ENCODE measurements at regions not wholly inside any gene's neighbourhood (a gene's known extent, or its start where the extent isn't known, plus 50 kb on each side); places are given as distances from the start of the nearest gene placed in this dataset.

DNA sequence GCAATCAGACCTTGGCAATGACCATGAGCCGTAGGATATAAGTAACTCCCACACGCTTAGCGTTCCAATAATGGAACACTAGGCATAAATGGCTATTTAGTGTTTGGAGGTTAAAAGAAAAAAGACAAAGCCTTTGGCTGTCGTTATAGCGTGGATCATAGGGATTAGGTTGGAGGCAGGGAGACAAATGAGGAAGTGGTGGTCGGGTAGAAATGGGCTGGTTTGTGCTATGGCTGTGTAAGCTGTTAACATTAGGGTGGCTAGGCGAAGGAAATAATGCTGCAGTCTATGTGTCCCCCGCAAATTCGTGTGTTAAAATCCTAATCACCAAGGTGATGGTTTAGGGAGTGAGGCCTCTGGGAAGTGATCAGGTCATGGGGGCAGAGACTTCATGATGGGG, 120.4 kb upstream of the IRX6 start:
- Mint-ChIP-seq H3K27ac (no peak overlapping the region), H3K9me3 (peaks cover 5% of the 10 kb centered on the region), H3K27me3 (peaks cover 4% of the 10 kb centered on the region), H3K4me1 (ENCODE audit: low read depth) (no peaks in the 10 kb centered on the region), H3K4me3 (no peak overlapping the region), H3K36me3 (ENCODE audit: low read depth) (no peaks in the 10 kb centered on the region)

GRCh38 chr16:55204069-55204468, 119.9 kb upstream of the IRX6 start:
- H3K27ac Mint-ChIP-seq: no peak overlapping the region

DNA sequence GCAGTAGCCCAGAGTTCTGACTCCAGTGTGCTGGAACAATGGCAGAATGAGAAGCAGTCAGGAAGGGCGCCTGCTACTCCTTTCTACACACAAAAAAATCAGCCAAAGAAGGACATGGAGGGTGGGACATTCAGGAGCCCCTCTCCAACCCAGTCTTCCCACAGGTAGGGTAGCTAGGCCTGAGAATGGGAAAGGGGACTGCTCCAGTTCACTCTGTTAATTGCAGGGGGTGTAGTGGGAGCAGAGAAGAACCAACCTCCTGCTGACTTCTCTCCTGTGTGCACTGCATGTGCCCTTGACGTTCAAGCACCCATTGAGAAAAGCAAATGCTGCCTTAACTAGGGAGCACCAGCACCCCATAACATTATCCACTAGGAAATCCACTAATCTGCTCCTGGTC, 119.1 kb upstream of the IRX6 start:
- no peak overlapping the region for H3K27ac Mint-ChIP-seq
- no peaks in the 10 kb centered on the region for H3K36me3 Mint-ChIP-seq (ENCODE audit: low read depth)
- no peaks in the 10 kb centered on the region for H3K9me3 Mint-ChIP-seq
- H3K27me3 Mint-ChIP-seq: peaks cover 4% of the 10 kb centered on the region
- H3K4me1 Mint-ChIP-seq (ENCODE audit: low read depth): no peaks in the 10 kb centered on the region
- no peak overlapping the region for H3K4me3 Mint-ChIP-seq

More at GRCh38 chr16:55204069-55204468, 119.9 kb upstream of the IRX6 start:
- H3K4me1 Mint-ChIP-seq (ENCODE audit: low read depth): no peaks in the 10 kb centered on the region
- no peak overlapping the region for H3K4me3 Mint-ChIP-seq
- peaks cover 4% of the 10 kb centered on the region for H3K27me3 Mint-ChIP-seq
- H3K36me3 Mint-ChIP-seq (ENCODE audit: low read depth): no peaks in the 10 kb centered on the region
- H3K9me3 Mint-ChIP-seq: peaks cover under 1% of the 10 kb centered on the region

DNA sequence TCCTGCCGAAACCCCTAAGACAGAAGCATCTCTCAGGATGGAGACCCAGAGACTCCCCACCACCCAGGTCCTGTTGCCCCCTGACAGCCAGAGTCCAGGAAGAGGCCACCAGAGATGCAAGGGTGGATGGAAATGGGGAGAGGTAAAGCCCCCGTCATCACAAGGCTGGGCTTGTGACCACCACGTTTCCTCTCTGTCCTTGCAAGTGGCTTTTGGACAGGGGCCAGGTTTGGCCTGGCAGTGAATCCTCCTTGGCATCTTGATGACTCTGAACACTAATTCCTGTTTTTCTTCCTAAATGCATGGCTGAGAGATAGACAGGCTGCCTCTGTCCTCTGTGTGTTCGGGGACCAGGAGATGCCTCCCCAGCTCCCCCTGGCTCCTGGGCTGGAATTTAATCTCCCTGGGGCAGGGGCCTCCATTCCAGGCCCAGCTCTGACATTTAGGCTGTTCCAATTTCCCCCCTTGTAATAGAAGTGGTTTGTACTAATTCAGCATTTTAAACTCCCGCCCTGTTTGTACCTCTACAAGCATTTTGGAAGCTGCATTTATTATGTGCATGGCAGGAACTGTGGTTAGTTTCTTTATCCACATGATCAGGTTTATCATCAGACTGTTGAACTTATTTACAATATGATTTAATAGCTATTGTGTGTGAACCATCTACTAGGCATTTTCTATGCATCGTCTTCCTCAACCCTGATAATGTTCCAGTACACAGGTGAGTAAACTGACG, 116.1 kb upstream of the IRX6 start:
- Mint-ChIP-seq H3K4me3 (no peak overlapping the region), H3K4me1 (ENCODE audit: low read depth) (no peaks in the 10 kb centered on the region), H3K27ac (no peak overlapping the region), H3K27me3 (peaks cover 4% of the 10 kb centered on the region), H3K36me3 (ENCODE audit: low read depth) (no peaks in the 10 kb centered on the region), H3K9me3 (no peaks in the 10 kb centered on the region)

DNA sequence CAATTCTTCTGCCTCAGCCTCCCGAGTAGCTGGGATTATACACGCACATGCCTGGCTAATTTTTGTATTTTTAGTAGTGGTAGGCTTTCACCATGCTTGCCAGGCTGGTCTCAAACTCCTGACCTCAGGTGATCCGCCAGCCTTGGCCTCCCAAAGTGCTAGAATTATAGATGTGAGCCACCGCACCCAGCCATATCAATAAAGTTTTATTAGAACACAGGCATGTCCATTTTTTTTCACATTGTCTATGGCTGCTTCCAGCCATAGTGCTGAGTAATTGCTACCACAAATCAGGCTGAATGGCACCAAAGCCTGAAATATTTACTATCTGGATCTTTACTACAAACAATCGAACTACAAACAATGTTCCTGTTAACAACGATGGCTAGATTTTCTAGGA, 114.4 kb upstream of the IRX6 start:
- H3K9me3 Mint-ChIP-seq: no peaks in the 10 kb centered on the region
- peaks cover 5% of the 10 kb centered on the region for H3K27me3 Mint-ChIP-seq
- H3K27ac Mint-ChIP-seq: no peak overlapping the region
- no peaks in the 10 kb centered on the region for H3K4me1 Mint-ChIP-seq (ENCODE audit: low read depth)
- no peak overlapping the region for H3K4me3 Mint-ChIP-seq
- no peaks in the 10 kb centered on the region for H3K36me3 Mint-ChIP-seq (ENCODE audit: low read depth)

GRCh38 chr16:55212791-55213190, 111.2 kb upstream of the IRX6 start:
- no peaks in the 10 kb centered on the region for H3K9me3 Mint-ChIP-seq
- no peaks in the 10 kb centered on the region for H3K36me3 Mint-ChIP-seq (ENCODE audit: low read depth)
- H3K27me3 Mint-ChIP-seq: peaks cover 10% of the 10 kb centered on the region
- H3K4me3 Mint-ChIP-seq: no peak overlapping the region
- no peaks in the 10 kb centered on the region for H3K4me1 Mint-ChIP-seq (ENCODE audit: low read depth)
- H3K27ac Mint-ChIP-seq: no peak overlapping the region

- Mint-ChIP-seq H3K9me3 (no peaks in the 10 kb centered on the region), H3K27ac (no peak overlapping the region), H3K4me1 (ENCODE audit: low read depth) (no peaks in the 10 kb centered on the region)
Observed at GRCh38 chr16:55214412-55214811, 109.6 kb upstream of the IRX6 start.

DNA sequence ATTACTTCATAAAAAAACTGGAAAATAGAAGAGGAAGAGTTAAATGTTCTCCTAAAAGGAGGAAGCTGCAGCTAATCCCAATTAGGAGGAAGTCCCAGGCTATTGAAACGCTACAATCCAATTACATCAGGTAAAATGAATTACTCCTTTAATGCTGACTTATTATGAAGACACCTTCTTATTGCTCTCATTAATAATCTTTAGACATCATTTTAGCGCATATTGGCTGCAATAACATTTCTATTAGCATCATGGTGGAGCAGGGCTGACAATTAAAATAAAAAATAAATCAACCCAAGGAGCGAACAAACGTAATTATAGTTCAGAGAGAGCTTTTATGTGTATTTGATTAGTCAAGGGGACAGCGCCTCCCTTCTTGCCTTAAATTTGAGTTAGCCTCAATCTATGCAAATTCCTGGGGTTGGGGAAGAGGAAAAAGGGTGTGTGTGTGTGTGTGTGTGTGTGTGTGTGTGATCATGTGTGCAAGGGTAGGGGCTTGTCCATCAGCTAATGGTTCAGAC, 109.0 kb upstream of the IRX6 start:
- H3K27me3 Mint-ChIP-seq: peaks cover 10% of the 10 kb centered on the region
- no peak overlapping the region for H3K27ac Mint-ChIP-seq
- no peak overlapping the region for H3K4me3 Mint-ChIP-seq
- H3K36me3 Mint-ChIP-seq (ENCODE audit: low read depth): no peaks in the 10 kb centered on the region
- H3K9me3 Mint-ChIP-seq: no peaks in the 10 kb centered on the region
- no peaks in the 10 kb centered on the region for H3K4me1 Mint-ChIP-seq (ENCODE audit: low read depth)

More at GRCh38 chr16:55214412-55214811, 109.6 kb upstream of the IRX6 start:
- peaks cover 10% of the 10 kb centered on the region for H3K27me3 Mint-ChIP-seq
- no peak overlapping the region for H3K4me3 Mint-ChIP-seq
- no peaks in the 10 kb centered on the region for H3K36me3 Mint-ChIP-seq (ENCODE audit: low read depth)

DNA sequence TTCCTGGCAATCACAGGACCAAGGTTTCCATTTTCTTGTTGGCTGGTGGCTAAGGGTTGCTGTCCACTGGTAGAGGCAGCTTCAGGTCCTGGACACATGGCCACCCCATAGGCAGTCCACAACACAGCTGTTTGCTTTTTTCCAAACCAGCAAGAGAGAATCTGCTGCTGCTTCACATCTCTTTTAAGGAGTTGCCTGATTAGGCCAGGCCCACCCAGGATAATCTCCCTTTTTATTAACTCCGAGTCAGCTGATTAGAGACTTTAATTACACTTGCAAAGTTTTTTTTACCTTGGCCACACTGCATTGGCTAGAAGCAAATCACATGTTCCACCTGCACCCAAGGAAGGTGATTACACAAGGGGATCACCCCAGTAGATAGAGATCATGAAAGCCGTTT, 106.6 kb upstream of the IRX6 start:
- H3K36me3 Mint-ChIP-seq (ENCODE audit: low read depth): no peaks in the 10 kb centered on the region
- H3K27me3 Mint-ChIP-seq: peaks cover 10% of the 10 kb centered on the region
- no peak overlapping the region for H3K27ac Mint-ChIP-seq
- H3K4me3 Mint-ChIP-seq: no peak overlapping the region
- H3K4me1 Mint-ChIP-seq (ENCODE audit: low read depth): no peaks in the 10 kb centered on the region
- no peaks in the 10 kb centered on the region for H3K9me3 Mint-ChIP-seq

DNA sequence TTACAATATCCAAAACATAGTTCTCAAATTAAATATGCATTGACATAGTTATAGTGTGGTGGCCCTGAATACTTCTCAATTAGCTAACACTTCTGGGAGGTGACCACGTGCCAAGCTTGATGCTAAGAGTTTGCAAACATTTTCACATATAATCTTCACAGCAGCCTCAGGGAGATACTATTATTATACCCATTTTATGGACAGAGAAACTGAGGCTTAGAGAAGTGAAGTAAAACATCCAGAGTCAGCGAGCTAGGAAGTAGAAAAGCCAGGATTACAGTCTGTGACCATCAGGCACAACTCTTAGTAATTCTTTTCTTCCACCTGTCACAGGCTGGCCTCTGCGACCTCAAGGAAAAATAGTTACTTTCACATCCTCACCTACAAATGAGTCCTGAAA, 102.2 kb upstream of the IRX6 start:
- Mint-ChIP-seq H3K27me3 (no peaks in the 10 kb centered on the region), H3K4me1 (ENCODE audit: low read depth) (no peaks in the 10 kb centered on the region), H3K36me3 (ENCODE audit: low read depth) (no peaks in the 10 kb centered on the region), H3K9me3 (peaks cover 14% of the 10 kb centered on the region), H3K4me3 (no peak overlapping the region), H3K27ac (no peak overlapping the region)

- Mint-ChIP-seq H3K4me3 (no peak overlapping the region), H3K36me3 (ENCODE audit: low read depth) (no peaks in the 10 kb centered on the region), H3K27me3 (no peaks in the 10 kb centered on the region), H3K27ac (no peak overlapping the region), H3K4me1 (ENCODE audit: low read depth) (no peaks in the 10 kb centered on the region), H3K9me3 (peaks cover 14% of the 10 kb centered on the region)
Observed at GRCh38 chr16:55222486-55222885, 101.5 kb upstream of the IRX6 start.

- Mint-ChIP-seq H3K4me3 (no peak overlapping the region), H3K9me3 (peaks cover 14% of the 10 kb centered on the region), H3K36me3 (ENCODE audit: low read depth) (no peaks in the 10 kb centered on the region), H3K4me1 (ENCODE audit: low read depth) (no peaks in the 10 kb centered on the region), H3K27me3 (no peaks in the 10 kb centered on the region), H3K27ac (no peak overlapping the region)
Observed at GRCh38 chr16:55225972-55226542, 97.9 kb upstream of the IRX6 start.

- peaks cover 14% of the 10 kb centered on the region for H3K27me3 Mint-ChIP-seq
- no peaks in the 10 kb centered on the region for H3K36me3 Mint-ChIP-seq (ENCODE audit: low read depth)
- H3K4me3 Mint-ChIP-seq: no peak overlapping the region
- no peaks in the 10 kb centered on the region for H3K4me1 Mint-ChIP-seq (ENCODE audit: low read depth)
- no peaks in the 10 kb centered on the region for H3K9me3 Mint-ChIP-seq
- H3K27ac Mint-ChIP-seq: no peak overlapping the region
Observed at GRCh38 chr16:55232822-55233221, 91.2 kb upstream of the IRX6 start.

DNA sequence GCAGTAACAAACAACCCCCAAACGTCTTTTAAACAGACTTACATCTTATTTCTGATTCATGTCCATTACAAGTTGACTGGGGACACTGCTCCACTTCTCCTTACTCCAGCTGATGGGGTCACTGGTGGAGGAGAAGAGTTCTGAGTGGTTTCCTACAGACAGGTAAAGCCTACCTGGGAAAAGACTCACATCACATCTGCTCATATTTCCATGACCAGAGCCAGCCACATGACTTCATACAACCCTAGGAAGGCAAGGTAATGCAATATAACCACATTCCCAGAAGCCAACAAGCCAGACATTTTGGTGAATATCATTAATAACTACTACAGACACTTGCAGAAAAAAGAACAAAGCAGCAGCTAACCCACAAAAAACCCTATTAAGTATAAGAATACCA, 90.5 kb upstream of the IRX6 start:
- no peaks in the 10 kb centered on the region for H3K36me3 Mint-ChIP-seq (ENCODE audit: low read depth)
- H3K4me1 Mint-ChIP-seq (ENCODE audit: low read depth): no peaks in the 10 kb centered on the region
- no peak overlapping the region for H3K27ac Mint-ChIP-seq
- no peak overlapping the region for H3K4me3 Mint-ChIP-seq
- H3K27me3 Mint-ChIP-seq: peaks cover 14% of the 10 kb centered on the region
- H3K9me3 Mint-ChIP-seq: no peaks in the 10 kb centered on the region

DNA sequence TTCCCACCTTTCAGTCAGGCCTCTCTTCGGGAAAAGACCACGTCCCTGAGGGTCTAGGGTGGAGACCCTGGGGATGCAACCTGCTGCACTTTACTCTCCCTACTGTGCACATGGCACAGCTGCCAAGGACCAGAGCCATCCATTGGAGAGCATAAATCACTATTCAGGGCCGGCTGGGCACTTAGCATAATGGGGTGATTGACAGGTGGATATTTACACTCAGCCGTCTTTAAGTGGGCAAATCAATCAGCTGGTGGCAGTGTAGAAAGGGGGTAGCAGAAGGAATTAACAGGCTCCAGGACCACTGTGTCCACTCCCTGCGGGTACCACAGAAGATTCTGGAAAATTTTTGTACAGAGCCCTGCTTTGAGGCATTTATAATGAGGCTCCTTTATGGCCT, 87.3 kb upstream of the IRX6 start:
- H3K27ac Mint-ChIP-seq: no peak overlapping the region
- no peaks in the 10 kb centered on the region for H3K4me1 Mint-ChIP-seq (ENCODE audit: low read depth)
- H3K27me3 Mint-ChIP-seq: peaks cover 20% of the 10 kb centered on the region
- no peaks in the 10 kb centered on the region for H3K36me3 Mint-ChIP-seq (ENCODE audit: low read depth)
- H3K9me3 Mint-ChIP-seq: no peaks in the 10 kb centered on the region
- H3K4me3 Mint-ChIP-seq: no peak overlapping the region

DNA sequence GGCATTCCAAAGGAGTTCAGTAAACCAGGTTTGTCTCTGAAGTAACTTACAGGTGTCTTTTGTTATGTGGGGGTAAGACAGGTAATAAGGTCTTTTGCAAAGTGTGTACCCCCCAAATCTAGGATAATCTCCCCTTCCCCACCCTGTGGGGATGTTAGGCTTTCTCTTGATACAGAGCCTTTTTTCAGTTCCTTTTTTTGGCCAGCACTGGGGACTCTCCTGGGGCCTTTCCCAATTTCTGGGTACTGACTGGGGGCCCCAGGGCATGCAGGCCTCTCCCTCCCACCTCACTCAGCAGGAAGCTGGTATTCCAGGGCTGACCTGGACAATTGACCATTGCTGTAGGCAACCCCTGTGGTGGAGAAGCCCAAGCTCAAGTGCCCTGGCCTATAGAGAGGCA, 84.3 kb upstream of the IRX6 start:
- Mint-ChIP-seq H3K27ac (no peak overlapping the region), H3K36me3 (ENCODE audit: low read depth) (no peaks in the 10 kb centered on the region), H3K9me3 (no peaks in the 10 kb centered on the region), H3K4me3 (no peak overlapping the region), H3K4me1 (ENCODE audit: low read depth) (no peaks in the 10 kb centered on the region), H3K27me3 (peaks cover 21% of the 10 kb centered on the region)
